Head of caudate nucleus (tissue), 42 donors: ENCODE measurements at regions not wholly inside any gene's neighbourhood (a gene's known extent, or its start where the extent isn't known, plus 50 kb on each side); places are given as distances from the start of the nearest gene placed in this dataset.

Source experiments
- DNase-seq, 42 donors: peaks; one replicate each; pipeline versions ENCODE4 v3.0.0 to v3.0.0-alpha.2; 2020 to 2021; ENCODE audit warnings: mixed read lengths in 7 of 42
- intact Hi-C: fragments of 100-400 bp; cut with DNase I; formaldehyde crosslinking; loops from one replicate; pipeline ENCODE4 v1.15.0; 2022

- intact Hi-C loops = no loop called here
- no peak for DNase-seq
Observed at GRCh38 chr2:101563849-101564248, 88.9 kb upstream of the RFX8 start.

- intact Hi-C loops = no loop called here
- no peak for DNase-seq
Observed at GRCh38 chr2:101560780-101561315, 85.9 kb upstream of the RFX8 start.

GRCh38 chr2:101559551-101559950 is 84.6 kb upstream of the RFX8 start:
- intact Hi-C loops = no loop called here
- DNase-seq = no peak

- intact Hi-C loops = no loop called here
- peak in 6 of 42 donors; percentile 8 to 41 (median 22) for DNase-seq
Observed at GRCh38 chr2:101558740-101559525, 84.0 kb upstream of the RFX8 start.

GRCh38 chr2:101556033-101556459 is 81.1 kb upstream of the RFX8 start:
- intact Hi-C loops = no loop called here
- DNase-seq = no peak

- peak in 1 of 42 donors; percentile 5 for DNase-seq
- intact Hi-C loops = no loop called here
Observed at GRCh38 chr2:101551336-101551888, 76.5 kb upstream of the RFX8 start.

- DNase-seq = no peak
- intact Hi-C loops = no loop called here
Observed at GRCh38 chr2:101550555-101550954, 75.6 kb upstream of the RFX8 start.

- DNase-seq = no peak
- intact Hi-C loops = no loop called here
Observed at GRCh38 chr2:101549371-101549770, 74.5 kb upstream of the RFX8 start.

- intact Hi-C loops = no loop called here
- no peak for DNase-seq
Observed at GRCh38 chr2:101546376-101547058, 71.6 kb upstream of the RFX8 start.

- intact Hi-C loops = no loop called here
- no peak for DNase-seq
Observed at GRCh38 chr2:101545950-101546349, 71.0 kb upstream of the RFX8 start.

- intact Hi-C loops = no loop called here
- DNase-seq = no peak
Observed at GRCh38 chr2:101540518-101540917, 65.6 kb upstream of the RFX8 start.

GRCh38 chr2:101538076-101538475 is 63.2 kb upstream of the RFX8 start:
- intact Hi-C loops = no loop called here

GRCh38 chr2:101534149-101534611 is 59.3 kb upstream of the RFX8 start:
- DNase-seq = peak in 28 of 42 donors; percentile 16 to 75 (median 40)
- intact Hi-C loops = loop anchor here (5.0 kb wide), 1 partner anchor 163 kb away; the partner anchor contains the start of gene MAP4K4

More at GRCh38 chr2:101538076-101538475, 63.2 kb upstream of the RFX8 start:
- DNase-seq = no peak

- DNase-seq = peak; percentile 70 to 94 (median 86)
- intact Hi-C loops = loop anchor here (5.0 kb wide), 1 partner anchor 164 kb away; the partner anchor contains the start of gene MAP4K4
Observed at GRCh38 chr2:101533561-101534148, 58.7 kb upstream of the RFX8 start.

GRCh38 chr2:101528501-101528900 is 53.6 kb upstream of the RFX8 start:
- peak in 1 of 42 donors; percentile 38 for DNase-seq
- intact Hi-C loops = no loop called here

GRCh38 chr2:101524806-101525430 is 50.0 kb upstream of the RFX8 start:
- DNase-seq = peak in 2 of 42 donors; percentile 13 to 35
- intact Hi-C loops = loop anchor here (5.0 kb wide), 1 partner anchor 307 kb away; no protein-coding TSS in a partner anchor
